ENCODE measurements at regions not wholly inside any gene's neighbourhood (a gene's known extent, or its start where the extent isn't known, plus 50 kb on each side); places are given as distances from the start of the nearest gene placed in this dataset.

GRCh38 chr1:60583696-60584095 lies 498.7 kb upstream of the NFIA start:
- Mint-ChIP-seq H3K4me3 (no peak overlapping the region), H3K36me3 (no peaks in the 10 kb centered on the region), H3K27ac (no peak overlapping the region), H3K27me3 (peaks cover 3% of the 10 kb centered on the region), H3K4me1 (peaks cover 2% of the 10 kb centered on the region), H3K9me3 (peaks cover 15% of the 10 kb centered on the region)
- no peak for DNase-seq

GRCh38 chr1:60581455-60582220 lies 500.7 kb upstream of the NFIA start:
- no peak for DNase-seq
- H3K27me3 Mint-ChIP-seq = peaks cover 3% of the 10 kb centered on the region
- peak overlapping the region; percentile 9 for H3K27ac Mint-ChIP-seq
- H3K4me1 Mint-ChIP-seq = peaks cover 2% of the 10 kb centered on the region
- no peaks in the 10 kb centered on the region for H3K36me3 Mint-ChIP-seq
- H3K9me3 Mint-ChIP-seq = peaks cover 15% of the 10 kb centered on the region
- H3K4me3 Mint-ChIP-seq = no peak overlapping the region

- Mint-ChIP-seq H3K4me3 (no peak overlapping the region), H3K27ac (no peak overlapping the region), H3K27me3 (peaks cover 3% of the 10 kb centered on the region), H3K9me3 (no peaks in the 10 kb centered on the region), H3K4me1 (peaks cover 2% of the 10 kb centered on the region), H3K36me3 (no peaks in the 10 kb centered on the region)
- DNase-seq = no peak
These were observed 503.5 kb upstream of the C1orf87 start for GRCh38 chr1:60577029-60577428.

GRCh38 chr1:60575326-60575977 lies 501.9 kb upstream of the C1orf87 start:
- no peak for DNase-seq
- H3K4me1 Mint-ChIP-seq = no peaks in the 10 kb centered on the region
- H3K36me3 Mint-ChIP-seq = no peaks in the 10 kb centered on the region
- no peak overlapping the region for H3K4me3 Mint-ChIP-seq
- H3K27me3 Mint-ChIP-seq = peaks cover 3% of the 10 kb centered on the region
- no peaks in the 10 kb centered on the region for H3K9me3 Mint-ChIP-seq
- H3K27ac Mint-ChIP-seq = no peak overlapping the region

DNA sequence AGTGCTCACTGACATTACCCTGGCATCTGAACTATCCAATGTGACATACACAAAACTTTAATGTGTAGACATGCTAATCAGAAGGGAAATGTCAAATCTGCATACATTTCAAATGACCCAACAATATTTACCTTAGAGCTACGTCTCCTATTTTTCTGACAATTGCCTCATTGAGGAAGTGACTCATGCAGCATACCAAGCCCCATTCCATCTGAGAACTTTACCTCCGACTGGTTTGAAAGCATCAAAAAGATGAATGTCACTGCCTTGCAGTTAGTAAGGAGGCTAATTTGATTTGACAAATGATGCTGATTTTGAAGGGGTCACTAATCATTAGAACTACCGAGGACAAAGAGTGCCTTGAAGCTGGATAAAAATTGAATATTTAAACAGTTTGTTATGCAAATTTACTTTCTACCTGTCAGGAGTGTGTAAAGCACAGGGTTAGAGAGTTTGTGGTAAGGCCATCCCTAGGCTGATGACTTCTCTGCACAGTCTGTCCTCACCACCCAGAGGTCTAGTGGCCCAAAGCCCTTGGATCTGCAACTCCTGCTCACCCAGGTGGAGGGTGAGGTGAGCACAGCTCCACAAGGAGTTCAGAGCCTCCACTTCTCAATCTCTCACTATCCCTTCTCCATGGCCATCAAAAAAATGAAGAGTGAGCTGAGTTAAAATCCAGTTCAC lies 500.3 kb upstream of the C1orf87 start:
- H3K27ac Mint-ChIP-seq = no peak overlapping the region

GRCh38 chr1:60573121-60573520 lies 499.6 kb upstream of the C1orf87 start:
- H3K36me3 Mint-ChIP-seq = no peaks in the 10 kb centered on the region
- DNase-seq = no peak
- H3K27me3 Mint-ChIP-seq = peaks cover 2% of the 10 kb centered on the region
- no peaks in the 10 kb centered on the region for H3K4me1 Mint-ChIP-seq
- no peak overlapping the region for H3K27ac Mint-ChIP-seq
- no peak overlapping the region for H3K4me3 Mint-ChIP-seq
- no peaks in the 10 kb centered on the region for H3K9me3 Mint-ChIP-seq

More for the DNA sequence above, 500.3 kb upstream of the C1orf87 start:
- Mint-ChIP-seq H3K4me3 (no peak overlapping the region), H3K9me3 (no peaks in the 10 kb centered on the region), H3K27me3 (no peaks in the 10 kb centered on the region), H3K36me3 (no peaks in the 10 kb centered on the region), H3K4me1 (no peaks in the 10 kb centered on the region)
- no peak for DNase-seq

- Mint-ChIP-seq H3K27me3 (peaks cover 3% of the 10 kb centered on the region), H3K4me3 (no peak overlapping the region), H3K36me3 (no peaks in the 10 kb centered on the region), H3K27ac (no peak overlapping the region), H3K9me3 (no peaks in the 10 kb centered on the region), H3K4me1 (no peaks in the 10 kb centered on the region)
- no peak for DNase-seq
These were observed 498.8 kb upstream of the C1orf87 start for GRCh38 chr1:60572378-60572777.

GRCh38 chr1:60571811-60572210 lies 498.2 kb upstream of the C1orf87 start:
- H3K27ac Mint-ChIP-seq = no peak overlapping the region
- no peaks in the 10 kb centered on the region for H3K36me3 Mint-ChIP-seq
- no peaks in the 10 kb centered on the region for H3K9me3 Mint-ChIP-seq
- H3K27me3 Mint-ChIP-seq = peaks cover 3% of the 10 kb centered on the region
- no peaks in the 10 kb centered on the region for H3K4me1 Mint-ChIP-seq
- no peak overlapping the region for H3K4me3 Mint-ChIP-seq
- DNase-seq = no peak

- H3K36me3 Mint-ChIP-seq = no peaks in the 10 kb centered on the region
- H3K27me3 Mint-ChIP-seq = peaks cover 6% of the 10 kb centered on the region
- no peaks in the 10 kb centered on the region for H3K9me3 Mint-ChIP-seq
- no peak overlapping the region for H3K4me3 Mint-ChIP-seq
- DNase-seq = no peak
- H3K4me1 Mint-ChIP-seq = no peaks in the 10 kb centered on the region
- no peak overlapping the region for H3K27ac Mint-ChIP-seq
These were observed 495.6 kb upstream of the C1orf87 start for GRCh38 chr1:60569189-60569588.

- H3K36me3 Mint-ChIP-seq = no peaks in the 10 kb centered on the region
- H3K27ac Mint-ChIP-seq = no peak overlapping the region
- no peaks in the 10 kb centered on the region for H3K4me1 Mint-ChIP-seq
- H3K4me3 Mint-ChIP-seq = no peak overlapping the region
- no peaks in the 10 kb centered on the region for H3K9me3 Mint-ChIP-seq
- peaks cover 6% of the 10 kb centered on the region for H3K27me3 Mint-ChIP-seq
- DNase-seq = no peak
These were observed 493.7 kb upstream of the C1orf87 start for GRCh38 chr1:60567256-60567655.

GRCh38 chr1:60564916-60565750 lies 491.6 kb upstream of the C1orf87 start:
- H3K9me3 Mint-ChIP-seq = peaks cover 1% of the 10 kb centered on the region
- no peak overlapping the region for H3K27ac Mint-ChIP-seq
- H3K27me3 Mint-ChIP-seq = peaks cover 6% of the 10 kb centered on the region
- H3K36me3 Mint-ChIP-seq = no peaks in the 10 kb centered on the region
- no peak for DNase-seq
- H3K4me1 Mint-ChIP-seq = no peaks in the 10 kb centered on the region
- H3K4me3 Mint-ChIP-seq = no peak overlapping the region

- no peak for DNase-seq
These were observed 490.4 kb upstream of the C1orf87 start for GRCh38 chr1:60563777-60564535.

GRCh38 chr1:60562740-60563139 lies 489.2 kb upstream of the C1orf87 start:
- Mint-ChIP-seq H3K9me3 (peaks cover 1% of the 10 kb centered on the region), H3K4me1 (no peaks in the 10 kb centered on the region), H3K36me3 (no peaks in the 10 kb centered on the region), H3K27me3 (peaks cover 7% of the 10 kb centered on the region), H3K4me3 (no peak overlapping the region), H3K27ac (no peak overlapping the region)
- no peak for DNase-seq

More at GRCh38 chr1:60563777-60564535, 490.4 kb upstream of the C1orf87 start:
- peaks cover 10% of the 10 kb centered on the region for H3K27me3 Mint-ChIP-seq
- no peak overlapping the region for H3K4me3 Mint-ChIP-seq
- H3K9me3 Mint-ChIP-seq = peaks cover 1% of the 10 kb centered on the region
- no peaks in the 10 kb centered on the region for H3K4me1 Mint-ChIP-seq
- H3K27ac Mint-ChIP-seq = no peak overlapping the region
- H3K36me3 Mint-ChIP-seq = no peaks in the 10 kb centered on the region

DNA sequence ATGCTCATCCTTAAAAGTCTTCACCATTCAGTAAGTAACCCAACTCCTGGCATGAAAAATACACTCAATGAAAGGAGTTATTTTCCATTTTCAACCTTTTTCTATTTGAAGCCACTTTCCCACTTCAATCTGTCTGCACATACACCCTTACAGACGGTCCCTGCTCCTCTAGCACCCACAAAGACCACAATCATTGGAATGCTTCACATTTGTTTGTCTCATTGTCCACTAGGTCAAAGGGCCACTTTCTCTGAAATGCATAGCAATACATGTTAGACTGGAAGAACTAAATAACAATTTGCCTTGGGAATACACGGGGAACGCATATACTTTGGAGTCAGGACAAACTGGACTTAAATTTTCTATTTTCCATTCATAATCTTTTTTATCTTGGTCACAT lies 487.1 kb upstream of the C1orf87 start:
- DNase-seq = no peak
- Mint-ChIP-seq H3K4me3 (no peak overlapping the region), H3K9me3 (peaks cover 1% of the 10 kb centered on the region), H3K27ac (no peak overlapping the region), H3K36me3 (no peaks in the 10 kb centered on the region), H3K27me3 (peaks cover 4% of the 10 kb centered on the region), H3K4me1 (no peaks in the 10 kb centered on the region)
